GM21576 (cell line): ENCODE measurements at regions not wholly inside any gene's neighbourhood (a gene's known extent, or its start where the extent isn't known, plus 50 kb on each side); places are given as distances from the start of the nearest gene placed in this dataset.

ENCODE experiments used
- ATAC-seq: cut with Tn5 transposase; IDR thresholded peaks from one replicate; pipeline ENCODE4 v1.9.1; 2021; ENCODE audit warnings: mild to moderate bottlenecking, moderate library complexity; ENCODE audit not compliant: unreplicated experiment

GRCh38 chr19:29292153-29292552 is 79.2 kb upstream of the UQCRFS1 start:
- ATAC-seq, result no peak

- ATAC-seq, result no peak
These were observed 79.6 kb upstream of the UQCRFS1 start for GRCh38 chr19:29292562-29292961.

- no peak for ATAC-seq
These were observed 80.3 kb upstream of the UQCRFS1 start for GRCh38 chr19:29293292-29293691.

DNA sequence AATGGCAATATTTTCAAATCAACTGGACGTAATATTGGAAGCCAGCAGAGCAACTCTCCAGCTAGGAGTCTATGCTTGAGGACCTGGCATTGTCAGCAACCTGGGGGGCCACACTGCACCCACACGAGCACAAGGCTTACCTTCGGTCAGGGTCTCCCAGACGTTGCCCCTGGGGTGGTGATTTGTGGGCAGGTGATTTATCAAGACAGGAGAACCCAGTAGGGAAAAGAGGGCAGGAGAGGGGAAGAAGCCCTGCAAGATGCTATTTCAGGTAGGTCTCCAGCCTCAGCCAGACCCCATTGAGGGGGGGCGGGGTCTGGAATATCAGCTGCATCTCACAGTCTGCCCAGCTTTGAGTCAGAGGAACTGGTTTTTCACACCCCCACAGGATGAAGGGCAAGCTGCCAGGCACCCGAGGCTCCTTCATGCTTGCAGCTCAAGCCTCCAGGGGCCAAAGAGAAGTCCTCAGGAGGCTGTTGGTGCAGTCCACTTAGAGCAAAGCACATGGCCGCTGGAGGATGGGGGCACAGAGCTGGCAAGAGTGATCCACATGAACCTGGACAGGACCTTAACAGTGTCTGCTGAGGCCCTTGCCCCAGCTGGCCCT is 80.9 kb upstream of the UQCRFS1 start:
- no peak for ATAC-seq

DNA sequence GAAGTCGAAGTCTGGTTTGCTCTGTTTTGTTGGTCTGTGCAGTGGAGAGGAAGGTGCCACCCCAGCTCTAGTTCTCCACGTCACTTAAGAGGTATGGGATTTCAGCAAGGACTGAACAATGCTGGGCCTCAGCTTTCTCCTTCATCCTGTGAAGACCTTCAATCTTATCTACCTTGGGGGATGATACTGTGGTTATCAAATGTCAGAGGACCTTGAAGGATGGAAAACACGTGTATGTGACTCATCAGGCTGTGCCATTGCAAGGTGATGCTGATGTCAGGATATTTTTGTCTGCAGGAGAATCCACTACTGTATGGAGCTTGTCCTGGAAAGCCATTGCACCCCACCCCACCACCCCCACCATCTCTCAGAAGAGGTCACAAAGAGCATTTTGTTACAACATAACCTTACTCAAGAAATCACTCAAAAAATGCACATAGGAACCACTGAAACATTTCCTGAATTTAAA is 81.4 kb upstream of the UQCRFS1 start:
- ATAC-seq, result no peak

DNA sequence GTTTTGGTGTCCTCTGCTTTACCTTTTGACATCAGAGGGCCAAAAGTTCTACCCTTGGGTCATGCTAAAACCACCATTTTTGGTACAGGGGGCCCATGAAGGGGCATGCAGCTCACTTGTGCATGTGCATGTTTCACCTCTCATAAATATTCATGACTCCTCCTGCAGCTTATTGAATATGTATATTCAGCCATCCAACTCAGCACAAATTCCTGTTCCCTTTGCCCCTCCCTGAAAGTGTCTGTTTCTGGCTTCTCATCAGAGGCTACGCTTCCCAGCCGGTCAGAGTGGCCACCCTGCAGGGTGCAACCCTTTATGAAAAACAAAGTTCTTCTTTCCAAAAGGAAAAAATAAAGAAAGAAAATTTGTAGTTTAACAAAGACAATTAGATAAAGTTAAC is 82.3 kb upstream of the UQCRFS1 start:
- ATAC-seq, result no peak

GRCh38 chr19:29297381-29297780 is 84.4 kb upstream of the UQCRFS1 start:
- ATAC-seq, result no peak

DNA sequence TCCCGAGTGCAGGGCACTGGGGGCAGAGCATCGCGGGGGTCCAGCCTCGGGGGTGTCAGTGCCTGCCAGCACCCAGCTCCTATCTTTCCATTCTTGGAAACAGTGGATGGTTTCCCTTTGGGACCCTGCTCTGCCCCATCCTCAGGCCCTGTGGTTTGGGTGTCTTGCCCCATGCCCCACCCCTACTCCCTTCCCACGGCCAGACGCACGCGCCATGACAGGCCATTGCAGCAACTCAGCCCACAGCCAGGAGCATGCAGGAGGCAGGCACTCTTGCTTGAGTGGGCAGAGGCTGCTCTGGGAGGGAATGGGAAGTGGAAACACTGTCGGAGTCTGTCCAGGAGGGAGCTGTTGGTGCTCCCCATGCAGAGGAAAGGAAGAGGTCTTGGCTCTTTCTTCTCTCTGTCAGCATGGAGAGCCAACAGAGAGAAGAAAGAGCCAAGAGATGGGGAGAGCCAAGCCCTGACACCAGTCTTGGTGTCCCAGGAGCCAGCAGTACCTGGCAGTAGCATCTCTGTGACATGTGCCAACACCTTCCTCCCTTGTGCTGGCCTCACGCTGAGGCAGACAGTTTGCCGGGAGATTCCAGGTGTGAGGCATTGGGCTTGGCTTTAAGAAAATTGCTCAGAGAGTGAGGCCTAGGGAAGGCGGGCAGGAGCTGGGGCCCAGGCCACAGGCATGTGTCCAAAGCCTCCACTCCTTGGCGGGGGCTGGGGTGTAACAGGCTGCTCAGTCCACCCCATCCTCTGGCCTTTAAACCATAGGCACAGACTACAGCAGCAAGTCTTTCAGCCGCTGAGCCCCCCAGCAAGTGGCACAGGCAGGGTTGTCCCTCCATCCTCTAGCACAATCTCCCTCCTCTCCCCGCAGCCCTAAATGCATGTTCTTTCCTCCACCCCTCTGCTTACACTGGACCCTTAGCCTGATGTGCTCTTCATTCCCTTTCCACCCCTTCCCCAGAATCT is 86.7 kb upstream of the UQCRFS1 start:
- ATAC-seq, result no peak

- no peak for ATAC-seq
These were observed 89.3 kb upstream of the UQCRFS1 start for GRCh38 chr19:29302002-29302928.

DNA sequence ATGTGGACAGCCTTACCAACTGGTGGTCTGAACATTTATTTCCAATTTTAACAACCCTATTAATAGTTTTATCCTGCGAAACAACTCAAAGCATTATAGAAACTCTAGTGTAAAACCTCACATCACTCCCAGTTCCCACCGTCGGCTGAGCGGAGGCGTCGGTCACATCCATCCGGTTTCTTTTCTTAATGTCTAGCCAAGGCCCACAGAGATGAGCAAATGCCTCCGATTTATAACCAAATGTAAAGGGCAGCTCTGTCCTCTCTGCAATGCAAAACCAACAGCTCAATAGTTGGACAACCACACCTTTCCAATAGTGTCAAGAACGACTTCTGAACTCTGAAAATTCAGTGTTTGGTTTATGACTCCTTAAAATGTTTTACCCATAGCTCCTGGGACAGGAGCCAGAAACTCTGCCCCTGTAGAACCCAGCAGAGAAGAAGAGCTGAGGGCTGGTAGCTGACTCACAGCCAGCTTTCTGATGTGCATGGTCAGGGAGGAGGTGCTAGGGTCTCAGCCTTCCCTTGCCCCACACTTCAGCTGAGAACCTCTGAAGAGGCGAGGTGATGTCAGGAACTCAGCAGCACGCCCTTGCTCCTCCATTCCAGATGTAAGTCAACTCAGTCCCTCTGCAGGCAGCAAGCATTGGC is 90.2 kb upstream of the UQCRFS1 start:
- no peak for ATAC-seq

DNA sequence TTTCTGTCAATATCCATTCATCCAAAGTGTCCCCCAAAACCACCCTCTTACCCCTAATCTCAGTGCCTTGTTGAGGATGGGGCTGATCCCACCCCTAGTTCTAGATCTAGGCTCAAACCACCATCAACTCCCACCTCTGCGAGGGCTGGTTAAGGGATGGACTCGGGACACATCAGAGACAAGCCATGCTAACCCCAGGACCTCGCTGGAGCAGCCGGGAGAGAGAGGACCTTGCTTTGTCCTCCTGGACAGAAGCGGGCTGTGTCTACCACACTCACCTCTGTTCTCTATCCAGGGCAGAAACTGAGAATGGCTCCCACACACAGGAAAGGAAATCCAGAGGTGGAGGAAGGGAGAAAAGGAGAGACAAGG is 90.8 kb upstream of the UQCRFS1 start:
- no peak for ATAC-seq

- ATAC-seq, result no peak
These were observed 92.3 kb upstream of the UQCRFS1 start for GRCh38 chr19:29305268-29305667.

- ATAC-seq, result no peak
These were observed 96.1 kb upstream of the UQCRFS1 start for GRCh38 chr19:29308977-29309590.

DNA sequence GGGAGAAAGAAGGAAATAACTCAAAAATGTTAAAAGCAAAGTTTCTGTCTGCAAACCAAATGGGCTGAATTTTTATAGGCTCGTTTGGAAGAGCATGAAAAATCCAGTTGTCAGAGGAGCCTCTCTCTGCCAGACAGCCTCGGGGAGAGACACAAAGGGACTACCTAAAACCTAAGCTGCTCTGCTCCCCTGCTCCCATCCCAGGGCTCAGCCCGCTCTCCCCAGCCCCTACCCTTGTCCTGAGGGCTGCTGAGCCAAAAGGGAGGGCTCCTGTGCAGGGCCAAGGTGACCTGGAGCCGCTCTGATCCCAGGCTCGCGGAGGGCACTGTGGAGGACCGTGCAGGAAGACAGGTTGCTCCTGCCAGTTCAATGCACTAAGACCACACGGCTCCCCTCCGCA is 96.7 kb upstream of the UQCRFS1 start:
- no peak for ATAC-seq

- ATAC-seq, result no peak
These were observed 98.3 kb upstream of the UQCRFS1 start for GRCh38 chr19:29311191-29311790.

DNA sequence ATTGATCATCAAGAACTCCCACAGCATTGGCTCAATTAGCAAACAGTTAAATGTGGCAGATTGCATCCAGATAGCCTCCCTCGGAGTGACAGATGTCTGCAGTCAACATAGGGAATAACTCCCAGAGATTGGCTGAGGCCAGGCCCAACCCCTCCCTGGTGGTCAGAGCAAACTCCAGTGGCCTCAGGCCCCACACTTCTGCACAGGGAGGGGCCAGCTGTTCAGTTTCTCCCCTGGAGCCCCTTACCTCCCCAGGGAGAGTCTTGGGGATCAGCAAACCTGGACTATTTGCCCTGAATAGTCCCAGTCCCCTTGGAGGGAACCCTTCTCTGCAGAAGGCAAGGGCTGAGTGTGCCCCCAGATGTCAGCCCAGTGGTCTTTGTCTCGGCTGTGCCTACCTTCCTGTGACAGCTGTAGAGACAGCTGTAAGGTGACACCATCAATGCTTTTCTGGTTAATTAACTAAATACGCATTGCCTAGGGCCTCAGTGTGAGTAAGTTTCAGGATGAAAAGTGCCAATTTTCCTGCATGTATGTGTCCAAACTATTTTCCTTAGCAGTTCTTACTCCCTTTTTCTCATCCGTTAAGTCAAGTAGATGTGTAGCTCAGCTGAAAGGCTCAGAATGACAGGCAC is 102.7 kb upstream of the UQCRFS1 start:
- no peak for ATAC-seq

DNA sequence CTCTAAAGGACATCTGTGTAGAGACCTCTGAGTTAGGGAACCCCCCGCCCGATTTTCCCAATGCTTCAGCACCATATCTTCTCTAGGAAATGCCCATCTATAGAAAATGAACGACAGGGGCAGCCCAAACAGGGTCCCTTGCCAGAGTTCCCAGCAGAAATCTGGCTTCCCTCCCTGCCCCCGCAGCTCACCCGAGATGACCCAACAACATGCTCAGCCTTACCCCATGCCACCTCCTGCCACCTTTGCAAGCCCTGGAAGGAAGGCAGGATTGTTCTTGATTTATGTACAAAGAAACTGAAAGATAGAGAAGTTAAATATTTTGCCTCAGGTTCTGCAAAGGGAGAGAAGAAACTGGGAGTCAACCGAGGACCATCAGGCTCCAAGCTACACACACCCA is 105.6 kb upstream of the UQCRFS1 start:
- ATAC-seq, result no peak

- ATAC-seq, result no peak
These were observed 107.1 kb upstream of the UQCRFS1 start for GRCh38 chr19:29320086-29320485.

GRCh38 chr19:29320618-29321017 is 107.7 kb upstream of the UQCRFS1 start:
- no peak for ATAC-seq
